Epidermal melanocyte (primary cell): ENCODE measurements at regions not wholly inside any gene's neighbourhood (a gene's known extent, or its start where the extent isn't known, plus 50 kb on each side); places are given as distances from the start of the nearest gene placed in this dataset.

Experiments used
- DNase-seq: peaks from one replicate; pipeline ENCODE4 v3.0.0; 2011; ENCODE audit warnings: low spot score; ENCODE audit not compliant: insufficient read length

- DNase-seq = no peak
These were observed 61.9 kb upstream of the PTPRZ1 start for GRCh38 chr7:121810831-121811672.

GRCh38 chr7:121807078-121807477, 65.9 kb upstream of the PTPRZ1 start:
- no peak for DNase-seq

GRCh38 chr7:121803039-121803438, 69.9 kb upstream of the PTPRZ1 start:
- DNase-seq = no peak

- no peak for DNase-seq
These were observed 71.9 kb upstream of the PTPRZ1 start for GRCh38 chr7:121800916-121801675.

GRCh38 chr7:121798896-121799295, 74.1 kb upstream of the PTPRZ1 start:
- no peak for DNase-seq

GRCh38 chr7:121798453-121798840, 74.5 kb upstream of the PTPRZ1 start:
- DNase-seq = no peak

- DNase-seq = peak; percentile 31
These were observed 75.1 kb upstream of the PTPRZ1 start for GRCh38 chr7:121797657-121798452.

GRCh38 chr7:121796936-121797656, 75.9 kb upstream of the PTPRZ1 start:
- DNase-seq = no peak

GRCh38 chr7:121796381-121796780, 76.6 kb upstream of the PTPRZ1 start:
- DNase-seq = no peak

- DNase-seq = no peak
These were observed 77.2 kb upstream of the PTPRZ1 start for GRCh38 chr7:121795736-121796135.

- no peak for DNase-seq
These were observed 79.2 kb upstream of the PTPRZ1 start for GRCh38 chr7:121793716-121794115.

- DNase-seq = no peak
These were observed 95.3 kb upstream of the PTPRZ1 start for GRCh38 chr7:121777672-121778071.

- DNase-seq = no peak
These were observed 98.4 kb upstream of the PTPRZ1 start for GRCh38 chr7:121774563-121774962.

- DNase-seq = no peak
These were observed 106.3 kb upstream of the PTPRZ1 start for GRCh38 chr7:121766676-121767075.

GRCh38 chr7:121761399-121761798, 111.6 kb upstream of the PTPRZ1 start:
- DNase-seq = no peak

GRCh38 chr7:121755818-121756552, 117.0 kb upstream of the PTPRZ1 start:
- DNase-seq = no peak

GRCh38 chr7:121755286-121755685, 117.7 kb upstream of the PTPRZ1 start:
- no peak for DNase-seq

- no peak for DNase-seq
These were observed 119.0 kb upstream of the PTPRZ1 start for GRCh38 chr7:121753944-121754343.

- peak; percentile 24 for DNase-seq
These were observed 120.3 kb upstream of the PTPRZ1 start for GRCh38 chr7:121752706-121753105.

GRCh38 chr7:121748546-121748945, 124.4 kb upstream of the PTPRZ1 start:
- DNase-seq = no peak
